Transverse colon (tissue), 4 donors: ENCODE measurements at regions not wholly inside any gene's neighbourhood (a gene's known extent, or its start where the extent isn't known, plus 50 kb on each side); places are given as distances from the start of the nearest gene placed in this dataset.

ENCODE experiments used
- DNase-seq: peaks from one replicate; pipeline ENCODE4 v3.0.0-alpha.2; 2019
- H3K27ac ChIP-seq, 4 donors: fragments of 200-600 bp; sonication (generic); 2 replicates each; pipeline ENCODE4 v1.5.1; 2016 to 2018; ENCODE audit warnings: inconsistent platforms in 4 of 4
- H3K27me3 ChIP-seq: fragments of 200-600 bp; sonication (generic); 2 replicates; pipeline ENCODE4 v1.5.1; 2017; ENCODE audit warnings: inconsistent platforms
- H3K36me3 ChIP-seq, 4 donors: fragments of 200-600 bp; sonication (generic); 2 replicates each; pipeline ENCODE4 v1.5.1; 2017 to 2019; ENCODE audit warnings: inconsistent platforms in 4 of 4
- H3K4me1 ChIP-seq, 4 donors: fragments of 200-600 bp; sonication (generic); 2 replicates each; pipeline ENCODE4 v1.5.1; 2017 to 2020; ENCODE audit warnings: inconsistent platforms in 4 of 4
- H3K4me3 ChIP-seq, 4 donors: fragments of 200-600 bp; sonication (generic); 1 replicate in 1 of 4; 2 replicates in 3 of 4; pipeline versions ENCODE4 v1.5.1 to v1.6.1; 2017 to 2019; ENCODE audit warnings: inconsistent platforms in 4 of 4
- H3K9me3 ChIP-seq, 2 donors: fragments of 200-600 bp; sonication (generic); 2 replicates each; pipeline ENCODE4 v1.5.1; 2017 to 2019; ENCODE audit warnings: inconsistent platforms in 2 of 2
- EP300 ChIP-seq: sonication (generic); formaldehyde crosslinking; IDR thresholded peaks from one replicate; pipeline ENCODE4 v1.6.1; 2017; ENCODE audit warnings: antibody characterized with exemption, low read depth
- POLR2A ChIP-seq: fragments of 450-650 bp; IDR thresholded peaks from one replicate; pipeline ENCODE4 v1.6.1; 2016; ENCODE audit warnings: antibody characterized with exemption, mild to moderate bottlenecking, moderate library complexity
- POLR2AphosphoS5 ChIP-seq, 3 donors: sonication (generic); formaldehyde crosslinking; IDR thresholded peaks; one replicate each; pipeline ENCODE4 v1.6.1; 2016; ENCODE audit warnings: antibody characterized with exemption in 3 of 3
- WGBS, 2 donors: methylation state at CpG; one replicate each; pipeline ENCODE4 v1.1.5; 2018; ENCODE audit warnings: low coverage in 1 of 2; 5-methylcytosine and 5-hydroxymethylcytosine counted together
- in situ Hi-C, 4 donors: fragments of 200-750 bp; cut with MboI; loops; one replicate each; pipeline versions ENCODE4 v1.15.0 to v1.15.1; 2017; ENCODE audit warnings: low sequenced_read_pairs in 3 of 4, low pct_ligation_motif_present in 1 of 4, low pct_unique_long_range_greater_than_20kb in 1 of 4
- intact Hi-C: fragments of 100-400 bp; cut with DNase I; formaldehyde crosslinking; loops from one replicate; pipeline ENCODE4 v1.15.1; 2023; ENCODE audit warnings: low total_unique reads
- TF ChIP-seq, protein P1 (sequence below), 5 experiments: fragments of 200-600 bp in 3 of 5; fragments of 450-650 bp in 2 of 5; sonication (generic) in 3 of 5; IDR thresholded peaks; 1 replicate in 2 of 5; 2 replicates in 3 of 5; pipeline ENCODE4 v1.5.1; 2016 to 2017; ENCODE audit warnings: antibody characterized with exemption in 5 of 5, inconsistent platforms in 3 of 5, mild to moderate bottlenecking in 2 of 5, moderate library complexity in 1 of 5

DNA sequence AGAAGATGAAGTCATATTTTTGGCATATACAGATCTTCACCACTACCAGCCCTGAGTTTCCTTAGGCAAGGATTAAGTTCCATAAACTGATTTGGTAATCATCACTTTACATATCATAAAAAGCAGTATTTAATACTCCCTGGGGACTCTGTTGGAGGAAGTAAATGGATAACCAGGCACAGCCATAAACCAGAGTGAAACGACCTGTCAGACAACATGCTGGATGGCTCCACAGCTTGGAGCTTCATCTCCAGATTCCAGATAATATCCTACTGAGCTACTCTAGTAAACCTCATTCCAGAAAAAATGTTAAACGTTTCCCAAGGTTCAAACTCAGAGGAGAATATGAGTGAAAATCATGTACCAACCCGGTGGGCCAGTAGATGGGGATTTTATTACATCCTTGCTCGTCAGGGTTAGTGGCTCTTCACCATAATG, 109.2 kb downstream of the BASP1 start:
- Histone ChIP-seq H3K27ac (no peak overlapping the region), H3K4me1 (peaks cover 0 to 14% (median 0%) of the 10 kb centered on the region in 4 donors), H3K36me3 (no peaks in the 10 kb centered on the region), H3K27me3 (no peaks in the 10 kb centered on the region), H3K4me3 (no peak overlapping the region), H3K9me3 (no peaks in the 10 kb centered on the region)
- intact Hi-C loops: no loop called here
- 20 to 44% methylated on average over 1 to 4 of the region's 4 CpGs for WGBS, 2 donors
- in situ Hi-C loops: no loop called here
- TF ChIP-seq EP300 (no peak), POLR2AphosphoS5 (IDR thresholded peaks at IDR 0.05) (no peak), POLR2A (no peak)
- TF ChIP-seq, protein P1, sequence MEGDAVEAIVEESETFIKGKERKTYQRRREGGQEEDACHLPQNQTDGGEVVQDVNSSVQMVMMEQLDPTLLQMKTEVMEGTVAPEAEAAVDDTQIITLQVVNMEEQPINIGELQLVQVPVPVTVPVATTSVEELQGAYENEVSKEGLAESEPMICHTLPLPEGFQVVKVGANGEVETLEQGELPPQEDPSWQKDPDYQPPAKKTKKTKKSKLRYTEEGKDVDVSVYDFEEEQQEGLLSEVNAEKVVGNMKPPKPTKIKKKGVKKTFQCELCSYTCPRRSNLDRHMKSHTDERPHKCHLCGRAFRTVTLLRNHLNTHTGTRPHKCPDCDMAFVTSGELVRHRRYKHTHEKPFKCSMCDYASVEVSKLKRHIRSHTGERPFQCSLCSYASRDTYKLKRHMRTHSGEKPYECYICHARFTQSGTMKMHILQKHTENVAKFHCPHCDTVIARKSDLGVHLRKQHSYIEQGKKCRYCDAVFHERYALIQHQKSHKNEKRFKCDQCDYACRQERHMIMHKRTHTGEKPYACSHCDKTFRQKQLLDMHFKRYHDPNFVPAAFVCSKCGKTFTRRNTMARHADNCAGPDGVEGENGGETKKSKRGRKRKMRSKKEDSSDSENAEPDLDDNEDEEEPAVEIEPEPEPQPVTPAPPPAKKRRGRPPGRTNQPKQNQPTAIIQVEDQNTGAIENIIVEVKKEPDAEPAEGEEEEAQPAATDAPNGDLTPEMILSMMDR (IDR thresholded peaks at IDR 0.05): no peak
- DNase-seq: peak; percentile 46

DNA sequence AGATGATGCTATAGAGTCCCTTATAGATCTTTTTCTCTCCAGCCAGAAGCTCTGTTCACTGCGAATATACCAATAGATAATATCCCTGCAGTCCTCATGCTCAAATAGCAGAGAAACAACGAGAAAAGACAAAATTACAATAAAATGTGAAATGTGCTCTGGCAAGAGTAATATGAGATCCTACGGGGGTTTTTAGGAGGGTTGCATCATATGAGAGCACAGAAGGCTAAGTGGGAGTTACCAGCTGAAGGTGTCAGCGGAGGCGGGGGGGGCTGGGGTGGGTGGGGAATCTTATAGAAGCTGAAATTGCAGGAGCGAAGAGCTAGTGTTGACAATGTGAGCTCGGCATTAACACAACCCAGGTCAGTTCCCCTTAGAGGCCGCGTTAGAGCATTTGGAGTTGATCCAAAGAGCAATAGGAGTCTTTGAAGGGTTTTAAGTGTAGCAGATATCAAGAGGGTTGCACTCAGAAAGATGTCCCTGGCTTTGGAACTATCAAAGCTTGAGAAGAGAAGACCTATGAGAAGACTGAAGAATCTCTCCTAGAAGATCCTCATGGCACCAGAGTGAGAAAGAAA, 109.7 kb downstream of the BASP1 start:
- TF ChIP-seq POLR2AphosphoS5 (IDR thresholded peaks at IDR 0.05) (no peak), POLR2A (no peak), EP300 (no peak)
- TF ChIP-seq, protein P1 (IDR thresholded peaks at IDR 0.05): no peak
- DNase-seq: no peak
- in situ Hi-C loops: no loop called here
- intact Hi-C loops: no loop called here
- Histone ChIP-seq H3K9me3 (no peaks in the 10 kb centered on the region), H3K36me3 (no peaks in the 10 kb centered on the region), H3K27me3 (no peaks in the 10 kb centered on the region), H3K4me3 (no peak overlapping the region), H3K4me1 (peaks cover 0 to 14% (median 0%) of the 10 kb centered on the region in 4 donors), H3K27ac (no peak overlapping the region)
- 33 to 40% methylated on average over 3 to 9 of the region's 9 CpGs for WGBS, 2 donors

DNA sequence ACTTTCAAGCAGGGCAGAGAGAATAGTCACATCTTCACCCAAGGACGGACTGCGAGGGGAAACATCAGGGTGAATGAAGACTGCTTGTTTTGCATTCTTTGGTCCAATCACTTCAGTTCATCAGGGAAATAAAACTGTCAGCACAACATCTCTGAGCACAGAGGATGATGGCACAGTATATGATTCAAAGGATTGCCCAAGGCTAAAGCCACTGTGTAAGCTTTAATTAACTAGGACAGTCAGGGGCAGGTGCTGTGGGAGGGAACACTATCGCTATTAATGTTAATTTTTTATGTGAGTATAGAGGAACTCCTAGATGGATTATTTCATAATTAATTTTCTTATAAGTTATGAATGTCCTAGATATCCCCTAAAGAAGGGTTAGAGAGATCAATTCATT, 112.1 kb downstream of the BASP1 start:
- 91 to 95% methylated on average over 3 of the region's 3 CpGs for WGBS, 2 donors
- intact Hi-C loops: loop anchor here (1.0 kb wide), 1 partner anchor 40 kb away; no protein-coding TSS in a partner anchor

DNA sequence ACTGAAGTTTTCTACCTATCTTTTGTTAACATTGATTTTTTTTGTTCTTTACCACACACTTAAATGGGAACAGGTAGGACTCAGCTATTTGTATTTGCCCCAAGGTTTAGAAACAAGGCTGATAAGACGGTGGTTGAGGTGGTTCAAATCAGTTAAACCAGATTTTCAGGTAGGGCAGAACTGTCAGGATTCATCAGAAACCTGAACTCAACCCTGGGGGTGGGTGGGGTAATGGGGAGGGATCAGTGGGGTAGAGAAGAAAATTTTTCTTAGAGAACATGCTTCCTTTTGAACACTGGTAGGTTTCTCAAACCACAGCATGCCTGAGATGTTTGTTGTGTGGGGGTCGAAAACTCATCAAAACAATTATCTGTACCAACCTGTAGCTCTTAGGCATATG, 113.0 kb downstream of the BASP1 start:
- Histone ChIP-seq H3K4me3 (no peak overlapping the region), H3K9me3 (no peaks in the 10 kb centered on the region), H3K27me3 (no peaks in the 10 kb centered on the region), H3K4me1 (peaks cover 0 to 14% (median 0%) of the 10 kb centered on the region in 4 donors), H3K36me3 (no peaks in the 10 kb centered on the region), H3K27ac (no peak overlapping the region)
- WGBS, 2 donors: 70 to 81% methylated on average over 1 to 2 of the region's 2 CpGs
- intact Hi-C loops: no loop called here
- TF ChIP-seq POLR2AphosphoS5 (IDR thresholded peaks at IDR 0.05) (no peak), EP300 (no peak), POLR2A (no peak)
- TF ChIP-seq, protein P1 (IDR thresholded peaks at IDR 0.05): no peak
- in situ Hi-C loops: no loop called here
- DNase-seq: no peak

More for the DNA sequence above, 112.1 kb downstream of the BASP1 start:
- DNase-seq: no peak
- in situ Hi-C loops: no loop called here
- Histone ChIP-seq H3K4me1 (peaks cover 0 to 14% (median 0%) of the 10 kb centered on the region in 4 donors), H3K4me3 (no peak overlapping the region), H3K27ac (no peak overlapping the region), H3K9me3 (no peaks in the 10 kb centered on the region), H3K27me3 (no peaks in the 10 kb centered on the region), H3K36me3 (no peaks in the 10 kb centered on the region)
- TF ChIP-seq EP300 (no peak), POLR2AphosphoS5 (IDR thresholded peaks at IDR 0.05) (no peak), POLR2A (no peak)
- TF ChIP-seq, protein P1 (IDR thresholded peaks at IDR 0.05): no peak
